Vagina (tissue), 2 donors: ENCODE measurements at regions not wholly inside any gene's neighbourhood (a gene's known extent, or its start where the extent isn't known, plus 50 kb on each side); places are given as distances from the start of the nearest gene placed in this dataset.

Source experiments
- POLR2A ChIP-seq, 2 donors: fragments of 450-650 bp; IDR thresholded peaks; one replicate each; pipeline ENCODE4 v1.6.1; 2017; ENCODE audit warnings: antibody characterized with exemption in 2 of 2, mild to moderate bottlenecking in 2 of 2, moderate library complexity in 2 of 2
- POLR2AphosphoS5 ChIP-seq, 2 donors: sonication (generic); formaldehyde crosslinking; IDR thresholded peaks; one replicate each; pipeline ENCODE4 v1.9.0; 2017; ENCODE audit warnings: antibody characterized with exemption in 2 of 2, mild to moderate bottlenecking in 2 of 2, low read depth in 1 of 2; ENCODE audit not compliant: insufficient read depth in 1 of 2
- TF ChIP-seq, protein P1 (sequence below), 3 experiments: fragments of 450-650 bp in 2 of 3; fragments of 200-600 bp in 1 of 3; sonication (generic) in 1 of 3; IDR thresholded peaks; one replicate each; pipeline ENCODE4 v1.5.1; 2017 to 2019; ENCODE audit warnings: antibody characterized with exemption in 3 of 3, mild to moderate bottlenecking in 2 of 3, moderate library complexity in 2 of 3

DNA sequence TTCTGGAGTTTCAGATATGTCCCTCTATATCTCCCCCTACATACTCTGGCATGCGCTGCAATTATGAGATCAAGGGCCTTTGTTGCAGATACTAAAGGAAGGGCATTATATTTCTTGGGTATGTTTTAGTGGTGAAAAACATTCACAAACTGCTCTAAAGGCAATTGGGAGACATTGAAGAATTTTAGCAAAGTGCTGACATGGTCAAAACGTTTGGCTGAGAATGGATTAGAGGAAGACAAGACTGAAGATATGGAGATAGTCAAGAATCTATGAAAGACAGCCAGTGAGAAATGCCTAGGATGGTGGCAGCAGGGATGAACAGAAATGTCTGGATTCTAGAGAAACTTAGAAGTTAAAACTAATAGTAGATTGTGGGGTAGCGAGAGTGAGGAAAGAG lies 104.5 kb upstream of the CABCOCO1 start:
- TF ChIP-seq, protein P1, sequence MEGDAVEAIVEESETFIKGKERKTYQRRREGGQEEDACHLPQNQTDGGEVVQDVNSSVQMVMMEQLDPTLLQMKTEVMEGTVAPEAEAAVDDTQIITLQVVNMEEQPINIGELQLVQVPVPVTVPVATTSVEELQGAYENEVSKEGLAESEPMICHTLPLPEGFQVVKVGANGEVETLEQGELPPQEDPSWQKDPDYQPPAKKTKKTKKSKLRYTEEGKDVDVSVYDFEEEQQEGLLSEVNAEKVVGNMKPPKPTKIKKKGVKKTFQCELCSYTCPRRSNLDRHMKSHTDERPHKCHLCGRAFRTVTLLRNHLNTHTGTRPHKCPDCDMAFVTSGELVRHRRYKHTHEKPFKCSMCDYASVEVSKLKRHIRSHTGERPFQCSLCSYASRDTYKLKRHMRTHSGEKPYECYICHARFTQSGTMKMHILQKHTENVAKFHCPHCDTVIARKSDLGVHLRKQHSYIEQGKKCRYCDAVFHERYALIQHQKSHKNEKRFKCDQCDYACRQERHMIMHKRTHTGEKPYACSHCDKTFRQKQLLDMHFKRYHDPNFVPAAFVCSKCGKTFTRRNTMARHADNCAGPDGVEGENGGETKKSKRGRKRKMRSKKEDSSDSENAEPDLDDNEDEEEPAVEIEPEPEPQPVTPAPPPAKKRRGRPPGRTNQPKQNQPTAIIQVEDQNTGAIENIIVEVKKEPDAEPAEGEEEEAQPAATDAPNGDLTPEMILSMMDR (IDR thresholded peaks at IDR 0.05): no peak
- TF ChIP-seq POLR2A (IDR thresholded peaks at IDR 0.05) (no peak), POLR2AphosphoS5 (IDR thresholded peaks at IDR 0.05; ENCODE audit: insufficient read depth in 1 of 2, low read depth in 1 of 2) (no peak)
